B cell (primary cell): ENCODE measurements at regions not wholly inside any gene's neighbourhood (a gene's known extent, or its start where the extent isn't known, plus 50 kb on each side); places are given as distances from the start of the nearest gene placed in this dataset.

Experiments
- ATAC-seq: fragments of 200-7000 bp; cut with Tn5 transposase; one replicate; pipeline ENCODE4 v1.10.0; 2021; ENCODE audit warnings: low read depth, mild to moderate bottlenecking, moderate number of reproducible peaks, moderate library complexity
- CTCF ChIA-PET: fragments of 350-600 bp; sonication (Branson Sonifier 250); formaldehyde crosslinking; loops from one replicate; lab custom pipeline; 2021; ENCODE audit warnings: antibody characterized with exemption, inconsistent platforms; lab: Charles Lee
- POLR2A ChIA-PET: fragments of 350-600 bp; sonication (Branson Sonifier 250); formaldehyde crosslinking; loops from one replicate; lab custom pipeline; 2021; ENCODE audit warnings: antibody characterized with exemption; lab: Charles Lee
- DNase-seq: peaks from one replicate; pipeline ENCODE4 v3.0.0; 2013
- H2AFZ ChIP-seq: 2 replicates; pipeline ENCODE4 v1.6.1; 2012; ENCODE audit warnings: mild to moderate bottlenecking, low read depth, low read length; ENCODE audit not compliant: insufficient read depth, poor library complexity, severe bottlenecking
- H3K27ac ChIP-seq, 2 donors: 1 replicate in 1 of 2; 2 replicates in 1 of 2; pipeline ENCODE4 v1.5.1; 2012 to 2013; ENCODE audit warnings: low read length in 2 of 2, mild to moderate bottlenecking in 2 of 2, moderate library complexity in 1 of 2
- H3K27me3 ChIP-seq, 4 experiments: fragments of 200-600 bp in 1 of 4; sonication (generic) in 1 of 4; replicated peaks in 1 of 4; 1 replicate in 2 of 4; 2 replicates in 2 of 4; pipeline versions ENCODE4 v1.6.1 to v1.7.0; 2013 to 2016; ENCODE audit warnings: low read length in 3 of 4, mild to moderate bottlenecking in 2 of 4, mixed read lengths in 1 of 4, moderate library complexity in 1 of 4; ENCODE audit not compliant: insufficient read depth in 4 of 4, control insufficient read depth in 3 of 4; ENCODE audit errors: control extremely low read depth in 1 of 4
- H3K36me3 ChIP-seq, 2 experiments: replicated peaks in 1 of 2; 1 replicate in 1 of 2; 2 replicates in 1 of 2; pipeline versions ENCODE4 v1.6.1 to v1.7.1; 2013; ENCODE audit warnings: low read length in 1 of 2; ENCODE audit not compliant: insufficient read depth in 2 of 2, control insufficient read depth in 1 of 2; ENCODE audit errors: control extremely low read depth in 1 of 2, extremely low read depth in 1 of 2
- H3K4me1 ChIP-seq, 2 donors: fragments of 200-600 bp in 1 of 2; sonication (generic) in 1 of 2; 1 replicate in 1 of 2; 2 replicates in 1 of 2; pipeline versions ENCODE4 v1.5.1 to v1.6.1; 2013 to 2017; ENCODE audit warnings: low read length in 2 of 2; ENCODE audit not compliant: control insufficient read depth in 2 of 2, insufficient read depth in 2 of 2
- H3K4me2 ChIP-seq: replicated peaks from 2 replicates; pipeline ENCODE3; 2012; ENCODE audit warnings: mild to moderate bottlenecking, low read depth, low read length; ENCODE audit not compliant: poor library complexity, severe bottlenecking
- H3K4me3 ChIP-seq, 5 experiments: fragments of 200-600 bp in 1 of 5; sonication (generic) in 1 of 5; 1 replicate in 3 of 5; 2 replicates in 2 of 5; pipeline versions ENCODE4 v1.5.1 to v1.7.0; 2011 to 2016; ENCODE audit warnings: low read length in 4 of 5, mild to moderate bottlenecking in 4 of 5, low read depth in 2 of 5, control low read depth in 1 of 5, moderate library complexity in 1 of 5; ENCODE audit not compliant: insufficient read depth in 1 of 5; ENCODE audit errors: control extremely low read depth in 1 of 5, extremely low read depth in 1 of 5
- H3K79me2 ChIP-seq: fragments of 200-600 bp; sonication (generic); one replicate; pipeline ENCODE4 v1.6.0; 2016; ENCODE audit warnings: low read length; ENCODE audit not compliant: control insufficient read depth, insufficient read depth
- H3K9ac ChIP-seq: fragments of 200-600 bp; sonication (generic); 2 replicates; pipeline ENCODE4 v1.6.1; 2017; ENCODE audit warnings: mild to moderate bottlenecking, low read length, moderate library complexity
- H3K9me3 ChIP-seq, 3 donors: one replicate each; pipeline versions ENCODE4 v1.6.1 to v1.7.1; 2013; ENCODE audit warnings: low read length in 2 of 3; ENCODE audit not compliant: control insufficient read depth in 2 of 3, insufficient read depth in 1 of 3; ENCODE audit errors: control extremely low read depth in 1 of 3
- H4K20me1 ChIP-seq: 2 replicates; pipeline ENCODE4 v1.6.0; 2012; ENCODE audit warnings: mild to moderate bottlenecking, low read length; ENCODE audit not compliant: insufficient read depth, control insufficient read depth, poor library complexity, severe bottlenecking
- H3K27ac Mint-ChIP-seq: one replicate; pipeline ENCODE4 v1.8.0; 2021; ENCODE audit warnings: mixed read lengths
- H3K27me3 Mint-ChIP-seq: one replicate; pipeline ENCODE4 v1.8.0; 2021; ENCODE audit warnings: mixed read lengths
- H3K4me1 Mint-ChIP-seq: one replicate; pipeline ENCODE4 v1.8.0; 2021; ENCODE audit warnings: mixed read lengths
- H3K4me3 Mint-ChIP-seq: one replicate; pipeline ENCODE4 v1.8.0; 2021; ENCODE audit warnings: mixed read lengths
- H3K9me3 Mint-ChIP-seq: one replicate; pipeline ENCODE4 v1.8.0; 2022; ENCODE audit warnings: mixed read lengths; ENCODE audit not compliant: insufficient read depth
- EZH2 ChIP-seq: IDR thresholded peaks from 2 replicates; pipeline ENCODE4 v1.6.1; 2012; ENCODE audit warnings: borderline replicate concordance, low read depth, mild to moderate bottlenecking, moderate library complexity, low read length; ENCODE audit not compliant: insufficient read depth, poor library complexity, severe bottlenecking
- WGBS: methylation state at CpG from one replicate; pipeline ENCODE4 v1.1.5; 2013; ENCODE audit warnings: missing lambda C conversion rate; ENCODE audit not compliant: insufficient coverage; 5-methylcytosine and 5-hydroxymethylcytosine counted together
- intact Hi-C: fragments of 100-400 bp; cut with micrococcal nuclease; formaldehyde crosslinking; loops from one replicate; pipeline ENCODE4 v1.10.0; 2022
- TF ChIP-seq, protein P1 (sequence below): fragments of 200-600 bp; IDR thresholded peaks from one replicate; pipeline ENCODE4 v1.8.0; 2022; ENCODE audit warnings: antibody characterized with exemption, mild to moderate bottlenecking

DNA sequence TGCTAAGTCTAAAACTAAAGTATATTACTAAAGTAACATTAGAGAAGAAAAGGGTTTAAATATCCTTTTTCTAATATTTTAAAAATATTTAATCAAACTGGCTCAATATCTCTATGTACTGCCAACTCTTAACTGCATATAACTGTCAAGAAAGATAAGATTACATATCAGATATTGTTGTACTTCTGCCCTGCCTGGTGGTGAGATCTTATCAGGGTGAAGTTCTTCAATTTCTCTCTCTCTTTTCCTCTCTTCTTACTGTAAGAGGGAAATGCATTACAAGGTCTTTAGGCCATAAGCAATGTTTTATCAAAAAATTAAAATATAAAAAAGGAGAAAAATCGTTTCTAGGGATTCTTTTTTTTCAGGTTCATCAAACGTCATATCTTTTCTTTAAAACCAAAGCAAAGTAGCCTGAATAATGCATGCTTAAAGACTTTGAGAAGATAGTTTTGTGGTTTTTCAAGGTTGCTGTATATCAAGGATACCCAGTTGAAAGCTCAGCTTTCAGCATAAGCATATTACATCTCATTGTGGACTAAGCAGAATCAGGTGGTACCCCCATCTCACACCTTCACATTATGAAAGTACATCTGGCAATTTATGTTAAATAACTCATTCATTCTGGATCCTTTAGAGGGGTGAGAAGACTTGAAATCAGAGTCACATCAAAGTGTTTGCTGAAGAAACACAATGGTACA is 1625.7 kb upstream of the SLC10A2 start:
- no peaks in the 10 kb centered on the region for H3K9me3 ChIP-seq
- TF ChIP-seq EZH2 = no peak
- TF ChIP-seq, protein P1, sequence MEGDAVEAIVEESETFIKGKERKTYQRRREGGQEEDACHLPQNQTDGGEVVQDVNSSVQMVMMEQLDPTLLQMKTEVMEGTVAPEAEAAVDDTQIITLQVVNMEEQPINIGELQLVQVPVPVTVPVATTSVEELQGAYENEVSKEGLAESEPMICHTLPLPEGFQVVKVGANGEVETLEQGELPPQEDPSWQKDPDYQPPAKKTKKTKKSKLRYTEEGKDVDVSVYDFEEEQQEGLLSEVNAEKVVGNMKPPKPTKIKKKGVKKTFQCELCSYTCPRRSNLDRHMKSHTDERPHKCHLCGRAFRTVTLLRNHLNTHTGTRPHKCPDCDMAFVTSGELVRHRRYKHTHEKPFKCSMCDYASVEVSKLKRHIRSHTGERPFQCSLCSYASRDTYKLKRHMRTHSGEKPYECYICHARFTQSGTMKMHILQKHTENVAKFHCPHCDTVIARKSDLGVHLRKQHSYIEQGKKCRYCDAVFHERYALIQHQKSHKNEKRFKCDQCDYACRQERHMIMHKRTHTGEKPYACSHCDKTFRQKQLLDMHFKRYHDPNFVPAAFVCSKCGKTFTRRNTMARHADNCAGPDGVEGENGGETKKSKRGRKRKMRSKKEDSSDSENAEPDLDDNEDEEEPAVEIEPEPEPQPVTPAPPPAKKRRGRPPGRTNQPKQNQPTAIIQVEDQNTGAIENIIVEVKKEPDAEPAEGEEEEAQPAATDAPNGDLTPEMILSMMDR = no peak
- H3K9me3 Mint-ChIP-seq = peaks cover 6% of the 10 kb centered on the region
- no peaks in the 10 kb centered on the region for H3K36me3 ChIP-seq
- H3K4me2 ChIP-seq = no peak overlapping the region
- ChIA-PET POLR2A (no interaction called here), CTCF (interaction anchor here (0.5 kb wide), 1 partner anchor 1432 kb away, joined by 3 read pairs; no protein-coding TSS in a partner anchor)
- H3K4me3 ChIP-seq = no peak overlapping the region
- no peaks in the 10 kb centered on the region for H3K79me2 ChIP-seq
- H2AFZ ChIP-seq = no peak overlapping the region
- intact Hi-C loops = no loop called here
- no peaks in the 10 kb centered on the region for H3K27me3 ChIP-seq
- H3K27ac Mint-ChIP-seq = no peak overlapping the region
- H3K9ac ChIP-seq = no peak overlapping the region
- H3K27me3 Mint-ChIP-seq = no peaks in the 10 kb centered on the region
- no peaks in the 10 kb centered on the region for H3K4me1 ChIP-seq
- no peaks in the 10 kb centered on the region for H3K4me1 Mint-ChIP-seq
- no peak overlapping the region for H3K27ac ChIP-seq
- no peak overlapping the region for H3K4me3 Mint-ChIP-seq
- WGBS = no CpG with 5 or more reads among the region's 2 CpGs
- H4K20me1 ChIP-seq = no peaks in the 10 kb centered on the region
- ATAC-seq = no peak
- DNase-seq = no peak

DNA sequence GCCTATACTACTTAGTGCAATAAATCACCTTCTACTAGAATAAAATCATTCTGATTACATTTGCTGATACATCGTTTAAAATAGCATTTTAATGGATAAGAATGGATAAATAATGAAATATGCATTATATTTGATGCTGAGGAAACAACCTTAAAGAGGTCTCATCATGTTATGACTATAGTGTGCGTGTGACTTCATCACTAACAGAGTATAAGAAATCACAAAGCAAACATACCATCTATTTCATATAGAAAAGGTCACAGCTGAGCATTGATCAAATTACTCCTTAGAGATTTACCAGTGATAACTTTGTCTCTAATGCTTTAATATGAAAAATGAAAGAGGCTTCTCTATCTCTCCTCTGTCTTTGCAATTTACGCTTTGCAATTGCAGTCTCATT is 1620.3 kb upstream of the SLC10A2 start:
- Histone ChIP-seq H3K4me3 (no peak overlapping the region), H3K36me3 (no peaks in the 10 kb centered on the region), H3K79me2 (no peaks in the 10 kb centered on the region), H3K4me1 (no peaks in the 10 kb centered on the region), H2AFZ (no peak overlapping the region), H4K20me1 (no peaks in the 10 kb centered on the region), H3K27ac (no peak overlapping the region), H3K9ac (no peak overlapping the region), H3K9me3 (no peaks in the 10 kb centered on the region), H3K4me2 (no peak overlapping the region), H3K27me3 (no peaks in the 10 kb centered on the region)
- Mint-ChIP-seq H3K4me3 (no peak overlapping the region), H3K27me3 (no peaks in the 10 kb centered on the region), H3K9me3 (peaks cover 2% of the 10 kb centered on the region), H3K4me1 (no peaks in the 10 kb centered on the region), H3K27ac (no peak overlapping the region)
- no peak for TF ChIP-seq EZH2
- TF ChIP-seq, protein P1 = no peak
- intact Hi-C loops = no loop called here
- WGBS = no CpG with 5 or more reads among the region's 3 CpGs
- DNase-seq (no peak), ATAC-seq (no peak)
- ChIA-PET POLR2A (no interaction called here), CTCF (no interaction called here)
